ENCODE measurements at regions not wholly inside any gene's neighbourhood (a gene's known extent, or its start where the extent isn't known, plus 50 kb on each side); places are given as distances from the start of the nearest gene placed in this dataset.

- Histone ChIP-seq H3K27ac (no peak overlapping the region), H3K4me1 (no peaks in the 10 kb centered on the region), H3K4me3 (no peak overlapping the region), H3K36me3 (no peaks in the 10 kb centered on the region), H3K27me3 (no peaks in the 10 kb centered on the region), H3K9me3 (no peaks in the 10 kb centered on the region)
- intact Hi-C loops (cut with DNase I): no loop called here
- TF ChIP-seq, protein P1, sequence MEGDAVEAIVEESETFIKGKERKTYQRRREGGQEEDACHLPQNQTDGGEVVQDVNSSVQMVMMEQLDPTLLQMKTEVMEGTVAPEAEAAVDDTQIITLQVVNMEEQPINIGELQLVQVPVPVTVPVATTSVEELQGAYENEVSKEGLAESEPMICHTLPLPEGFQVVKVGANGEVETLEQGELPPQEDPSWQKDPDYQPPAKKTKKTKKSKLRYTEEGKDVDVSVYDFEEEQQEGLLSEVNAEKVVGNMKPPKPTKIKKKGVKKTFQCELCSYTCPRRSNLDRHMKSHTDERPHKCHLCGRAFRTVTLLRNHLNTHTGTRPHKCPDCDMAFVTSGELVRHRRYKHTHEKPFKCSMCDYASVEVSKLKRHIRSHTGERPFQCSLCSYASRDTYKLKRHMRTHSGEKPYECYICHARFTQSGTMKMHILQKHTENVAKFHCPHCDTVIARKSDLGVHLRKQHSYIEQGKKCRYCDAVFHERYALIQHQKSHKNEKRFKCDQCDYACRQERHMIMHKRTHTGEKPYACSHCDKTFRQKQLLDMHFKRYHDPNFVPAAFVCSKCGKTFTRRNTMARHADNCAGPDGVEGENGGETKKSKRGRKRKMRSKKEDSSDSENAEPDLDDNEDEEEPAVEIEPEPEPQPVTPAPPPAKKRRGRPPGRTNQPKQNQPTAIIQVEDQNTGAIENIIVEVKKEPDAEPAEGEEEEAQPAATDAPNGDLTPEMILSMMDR (IDR thresholded peaks at IDR 0.05): no peak
- FAIRE-seq: no peak
- DNase-seq: peak in 1 of 6 donors; percentile 11
- ATAC-seq: no peak
These were observed 1594.5 kb upstream of the PCDH20 start for GRCh38 chr13:63010072-63010658.

DNA sequence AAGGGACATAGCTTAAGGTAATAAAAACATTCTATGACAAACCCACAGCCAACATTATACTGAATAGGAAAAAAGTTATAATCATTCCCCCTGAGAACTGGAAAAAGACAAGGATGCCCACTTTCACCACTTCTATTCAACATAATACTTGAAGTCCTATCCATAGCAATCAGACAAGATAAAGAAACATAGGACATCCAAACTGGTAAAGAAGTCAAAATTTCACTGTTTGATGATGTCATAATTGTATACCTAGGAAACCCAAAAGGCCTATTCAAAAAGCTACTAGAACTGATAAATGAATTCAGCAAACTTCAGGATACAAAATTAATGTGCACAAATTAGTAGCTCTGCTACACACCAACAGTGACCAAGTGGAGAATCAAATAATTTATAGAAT is 1590.0 kb upstream of the PCDH20 start:
- Histone ChIP-seq H3K36me3 (no peaks in the 10 kb centered on the region), H3K27ac (no peak overlapping the region), H3K4me1 (no peaks in the 10 kb centered on the region), H3K4me3 (no peak overlapping the region), H3K9me3 (no peaks in the 10 kb centered on the region), H3K27me3 (no peaks in the 10 kb centered on the region)
- no peak for ATAC-seq
- TF ChIP-seq, protein P1 (IDR thresholded peaks at IDR 0.05): no peak
- DNase-seq: no peak
- FAIRE-seq: no peak
- intact Hi-C loops (cut with DNase I): no loop called here

DNA sequence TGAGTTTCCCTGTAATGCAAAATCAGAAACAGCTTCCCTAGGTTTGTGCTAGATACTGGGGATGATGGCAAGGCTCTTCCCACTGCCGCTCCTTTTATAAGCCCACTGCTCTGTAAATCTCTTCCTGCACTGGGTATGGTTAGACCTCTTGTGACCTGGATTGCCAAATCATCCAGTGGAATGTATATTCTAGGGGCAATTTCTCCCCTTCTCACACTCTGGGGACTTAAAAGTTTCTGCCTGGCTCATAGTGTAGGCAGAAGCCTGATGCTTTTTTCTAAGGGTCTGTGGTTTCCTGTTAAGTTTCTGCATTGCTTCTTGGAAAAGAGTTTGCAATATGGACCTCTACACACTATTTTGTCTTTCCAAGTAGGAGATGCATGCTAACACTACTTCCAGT is 1582.0 kb upstream of the PCDH20 start:
- FAIRE-seq (no peak), DNase-seq (no peak), ATAC-seq (no peak)
- H3K36me3 ChIP-seq: no peaks in the 10 kb centered on the region
- WGBS, 2 donors: 85 to 95% methylated on average over 1 of the region's 1 CpG
- H3K4me3 ChIP-seq: no peak overlapping the region
- H3K27ac ChIP-seq: no peak overlapping the region
- TF ChIP-seq, protein P1 (IDR thresholded peaks at IDR 0.05): no peak
- no peaks in the 10 kb centered on the region for H3K4me1 ChIP-seq
- no peaks in the 10 kb centered on the region for H3K27me3 ChIP-seq
- no peaks in the 10 kb centered on the region for H3K9me3 ChIP-seq
- intact Hi-C loops (cut with DNase I): no loop called here

DNA sequence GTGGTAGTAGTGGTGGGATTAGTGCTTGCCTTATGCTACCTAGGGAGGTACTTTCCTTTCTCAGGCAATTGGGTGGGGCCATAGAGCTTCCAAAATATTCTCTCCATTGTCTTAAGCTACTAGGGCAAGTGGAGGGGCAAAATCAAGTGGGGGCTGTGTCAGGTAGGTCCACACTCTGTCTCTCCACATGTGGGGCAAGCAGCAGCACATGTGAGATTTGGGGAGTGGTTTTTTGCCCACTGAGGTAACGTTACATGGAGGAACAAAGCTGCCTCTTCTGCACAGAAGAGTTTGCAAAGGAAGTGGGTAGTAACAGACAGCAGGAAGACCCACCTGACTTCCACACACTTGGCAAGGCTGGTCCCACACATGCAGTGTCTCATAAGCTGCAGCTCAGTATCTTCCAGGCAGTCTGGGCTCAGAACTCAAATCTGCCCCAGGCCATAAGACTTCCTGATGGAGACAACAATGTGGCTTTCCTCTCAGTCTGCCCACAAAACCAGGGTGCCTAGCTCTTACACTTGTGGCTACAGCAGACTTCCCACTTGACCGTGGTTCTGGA is 1581.5 kb upstream of the PCDH20 start:
- no peak for DNase-seq
- intact Hi-C loops (cut with DNase I): no loop called here
- H3K9me3 ChIP-seq: no peaks in the 10 kb centered on the region
- no peaks in the 10 kb centered on the region for H3K36me3 ChIP-seq
- TF ChIP-seq, protein P1 (IDR thresholded peaks at IDR 0.05): no peak
- WGBS, 2 donors: 65 to 77% methylated on average over 2 of the region's 2 CpGs
- H3K4me1 ChIP-seq: no peaks in the 10 kb centered on the region
- no peak overlapping the region for H3K4me3 ChIP-seq
- no peak for ATAC-seq
- H3K27ac ChIP-seq: no peak overlapping the region
- no peak for FAIRE-seq
- no peaks in the 10 kb centered on the region for H3K27me3 ChIP-seq

- FAIRE-seq (no peak), DNase-seq (no peak), ATAC-seq (no peak)
- TF ChIP-seq, protein P1 (IDR thresholded peaks at IDR 0.05): no peak
- Histone ChIP-seq H3K27me3 (no peaks in the 10 kb centered on the region), H3K36me3 (no peaks in the 10 kb centered on the region), H3K9me3 (no peaks in the 10 kb centered on the region), H3K4me3 (no peak overlapping the region), H3K27ac (no peak overlapping the region), H3K4me1 (no peaks in the 10 kb centered on the region)
- intact Hi-C loops (cut with DNase I): no loop called here
- 71 to 79% methylated on average over 5 of the region's 5 CpGs for WGBS, 2 donors
These were observed 1558.2 kb upstream of the PCDH20 start for GRCh38 chr13:62973804-62974203.

Measured in pancreas (tissue), 10 donors.